Dermis blood vessel endothelial cell (primary cell): ENCODE measurements at regions not wholly inside any gene's neighbourhood (a gene's known extent, or its start where the extent isn't known, plus 50 kb on each side); places are given as distances from the start of the nearest gene placed in this dataset.
A peak's percentile ranks its signal among the peaks of the same experiment; 100 is the strongest.
"Not testable (repeated sequence)": the region's sequence is repeated elsewhere in the genome, so short reads cannot be mapped to it uniquely, and the experiment has no call there.

Experiments used
- DNase-seq: peaks from one replicate; pipeline ENCODE4 v3.0.0; 2010

DNA sequence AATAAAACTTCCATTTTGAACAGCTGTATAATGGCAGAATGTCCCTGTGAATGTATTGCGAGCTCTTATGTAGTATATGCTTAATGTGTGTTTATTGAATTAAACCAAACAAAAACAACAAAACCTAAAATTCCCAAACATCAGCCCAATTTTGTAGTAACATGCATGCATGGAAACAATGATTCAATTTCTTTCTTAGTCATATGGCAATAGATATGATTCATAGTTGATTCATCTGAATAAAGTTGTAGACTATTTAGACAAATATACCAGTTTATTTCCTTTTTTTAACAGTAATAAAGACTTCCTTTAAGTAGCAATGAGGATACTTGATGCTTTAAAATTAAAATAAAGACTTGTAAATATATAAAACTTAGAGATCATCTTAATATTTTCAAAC is 670.6 kb downstream of the CD109 start:
- no peak for DNase-seq

GRCh38 chr6:74362391-74362790 is 666.4 kb downstream of the CD109 start:
- DNase-seq: no peak

DNA sequence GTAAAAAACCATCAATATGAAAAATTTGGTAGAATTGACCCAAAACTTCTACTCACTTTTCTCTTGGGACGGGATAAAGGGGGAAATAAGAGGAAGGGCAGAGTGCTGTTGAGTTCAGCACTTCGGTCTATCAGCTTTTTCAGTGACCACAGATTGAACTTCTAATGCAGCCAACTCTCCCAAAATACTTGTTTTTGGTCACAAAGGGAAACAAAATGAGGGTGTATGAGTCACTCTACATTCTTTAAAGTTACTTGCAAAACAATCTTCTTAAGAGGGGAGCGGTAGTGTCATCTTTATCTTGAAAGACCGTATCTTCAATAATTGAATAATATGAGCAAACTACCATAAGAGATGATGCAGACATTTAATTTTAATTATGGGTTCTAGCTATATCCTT is 661.3 kb downstream of the CD109 start:
- no peak for DNase-seq

- no peak for DNase-seq
These were observed 660.4 kb downstream of the CD109 start for GRCh38 chr6:74356391-74356790.

- peak; percentile 18 for DNase-seq
These were observed 651.0 kb downstream of the CD109 start for GRCh38 chr6:74346936-74347535.

- peak; percentile 17 for DNase-seq
These were observed 647.8 kb downstream of the CD109 start for GRCh38 chr6:74343804-74344203.

DNA sequence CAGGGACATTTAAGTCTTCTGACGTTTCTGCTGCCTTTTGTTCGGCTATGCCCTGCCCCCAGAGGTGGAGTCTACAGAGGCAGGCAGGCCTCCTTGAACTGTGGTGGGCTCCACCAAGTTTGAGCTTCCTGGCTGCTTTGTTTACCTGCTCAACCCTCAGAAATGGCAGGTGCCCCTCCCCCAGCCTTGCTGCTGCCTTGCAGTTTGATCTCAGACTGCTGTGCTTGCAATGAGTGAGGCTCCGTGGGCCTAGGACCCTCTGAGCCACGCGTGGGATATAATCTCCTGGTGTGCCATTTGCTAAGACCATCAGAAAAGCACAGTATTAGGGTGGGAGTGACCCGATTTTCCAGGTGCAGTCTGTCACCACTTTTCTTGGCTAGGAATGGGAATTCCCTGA is 647.3 kb downstream of the CD109 start:
- not testable (repeated sequence) for DNase-seq

GRCh38 chr6:74334722-74335121 is 638.7 kb downstream of the CD109 start:
- DNase-seq: no peak

DNA sequence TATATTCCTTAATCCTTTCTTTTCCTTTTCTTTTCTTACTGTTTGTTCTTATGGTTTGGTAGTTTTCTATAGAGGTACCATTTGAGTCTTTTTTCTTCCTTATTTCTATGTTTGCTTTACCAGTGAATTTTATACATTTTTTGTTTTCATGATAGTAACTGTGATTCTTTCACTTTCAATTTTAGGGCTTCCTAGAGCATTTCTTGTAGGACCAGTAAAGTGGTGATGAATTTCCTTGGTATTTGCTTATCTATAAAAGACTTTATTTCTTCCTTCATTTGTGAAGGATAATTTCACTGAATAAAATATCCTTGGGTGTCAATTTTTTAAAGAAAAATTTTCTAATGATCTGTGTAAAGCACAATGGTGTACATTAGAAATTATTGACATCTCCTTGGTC is 637.4 kb downstream of the CD109 start:
- DNase-seq: no peak

DNA sequence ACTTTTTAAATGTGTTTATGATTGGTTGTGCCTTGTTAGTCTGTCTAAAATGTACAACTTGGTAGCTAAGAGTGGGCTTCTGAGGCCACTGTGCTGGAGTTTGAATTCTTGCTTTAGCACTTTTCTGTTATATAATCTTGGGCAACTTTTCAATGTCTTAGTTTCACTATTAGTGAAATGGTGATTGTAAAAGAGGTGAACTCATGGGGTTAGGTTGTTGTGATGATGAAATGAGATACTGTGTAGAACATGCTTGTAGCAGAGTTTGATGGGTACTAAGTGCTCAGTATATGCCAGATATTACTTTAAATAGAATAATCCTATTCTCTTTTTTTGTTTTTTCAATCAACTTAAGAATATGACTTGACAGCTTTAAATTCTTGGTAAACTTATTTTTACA is 624.7 kb downstream of the CD109 start:
- DNase-seq: no peak

GRCh38 chr6:74320074-74320473 is 624.1 kb downstream of the CD109 start:
- no peak for DNase-seq

DNA sequence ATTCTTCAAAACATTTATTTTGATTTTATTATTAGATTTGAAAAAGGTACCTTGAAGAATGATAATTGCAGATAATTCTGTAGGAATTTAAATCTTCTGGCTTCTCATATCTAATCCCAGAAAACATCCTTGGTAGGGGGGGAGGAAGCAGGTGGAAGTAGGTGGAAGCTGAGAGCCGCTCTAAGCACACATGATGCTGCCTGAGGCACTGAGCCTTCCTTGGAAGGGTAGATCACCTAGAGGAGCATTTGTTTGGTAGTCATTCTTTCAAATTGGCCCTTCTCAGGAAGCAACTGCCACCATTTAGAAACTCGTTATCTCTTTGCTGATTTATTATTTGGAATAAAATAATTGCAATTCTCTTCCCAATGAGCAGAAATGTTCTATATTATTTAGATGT is 623.3 kb downstream of the CD109 start:
- DNase-seq: no peak

GRCh38 chr6:74318738-74319137 is 622.7 kb downstream of the CD109 start:
- DNase-seq: no peak

DNA sequence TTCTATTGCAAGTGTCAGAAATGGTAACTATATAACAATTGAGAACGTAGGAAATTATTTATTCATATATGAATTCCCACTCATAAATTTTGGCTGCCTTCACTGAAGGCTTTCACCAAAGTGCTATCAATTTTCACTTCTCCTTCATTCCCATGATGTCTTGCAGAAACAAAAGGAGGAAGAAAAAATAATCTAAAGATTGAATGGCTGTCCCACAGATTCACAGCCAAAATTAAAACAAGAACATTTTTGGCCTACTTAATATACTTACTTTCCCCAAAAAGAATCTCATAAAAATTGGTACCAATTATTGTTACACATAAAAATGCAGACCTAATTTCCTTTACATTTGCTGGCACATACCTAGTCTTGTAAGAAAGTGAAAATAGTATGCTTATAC is 616.1 kb downstream of the CD109 start:
- DNase-seq: no peak

DNA sequence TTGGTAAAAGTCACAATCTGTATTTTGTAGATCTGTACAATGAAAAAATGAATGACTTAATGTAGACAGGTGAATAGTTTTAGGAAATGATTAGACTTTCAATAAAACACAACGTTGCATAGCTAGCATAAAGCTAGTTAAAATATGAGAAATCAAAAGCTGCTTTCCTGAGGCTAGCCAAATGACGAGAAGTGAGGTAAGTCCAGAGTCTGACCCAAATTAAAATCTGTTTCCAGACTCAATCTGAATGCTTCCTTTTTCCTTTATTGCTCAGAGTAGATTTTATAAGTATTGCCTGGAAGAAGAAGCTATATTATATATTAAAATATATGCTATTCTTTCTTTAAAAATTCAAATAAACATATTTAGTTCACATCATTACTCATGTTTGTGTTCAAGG is 615.4 kb downstream of the CD109 start:
- DNase-seq: no peak

DNA sequence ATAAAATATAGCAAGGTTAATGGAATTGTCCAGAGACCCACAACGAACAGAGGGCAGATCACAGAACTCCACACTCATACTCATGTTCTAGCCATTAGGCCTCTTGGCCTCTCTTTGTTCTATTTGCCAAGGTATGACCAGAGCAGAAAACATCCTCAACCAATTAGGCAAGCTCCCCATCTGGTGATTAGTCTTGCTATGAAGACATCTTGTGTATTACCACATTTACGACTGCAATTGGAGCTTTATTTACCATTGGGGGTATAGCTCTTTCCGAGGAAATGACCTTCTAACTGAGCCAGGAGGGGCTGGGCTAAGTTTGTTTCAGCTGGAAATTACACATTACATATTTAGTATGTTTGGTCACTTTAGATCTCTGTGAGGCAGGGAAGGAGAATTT is 593.9 kb downstream of the CD109 start:
- no peak for DNase-seq

DNA sequence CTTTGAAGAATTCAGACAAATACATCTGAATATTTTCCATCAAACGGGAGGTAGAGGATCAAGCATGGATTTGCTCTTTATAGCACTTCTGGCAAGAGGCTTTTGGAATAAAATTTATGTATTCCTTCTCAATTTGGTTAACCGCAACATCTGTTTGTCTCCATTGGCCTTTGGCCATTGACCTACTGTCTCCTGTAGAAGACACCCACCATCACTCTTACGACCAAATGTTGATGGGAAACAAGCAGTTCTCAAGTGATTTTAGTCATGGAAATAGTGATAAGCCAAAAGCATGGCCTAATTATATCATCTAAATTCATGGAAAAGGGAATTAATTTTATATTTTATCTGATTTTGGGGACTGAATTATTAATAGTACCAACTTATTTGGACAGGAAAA is 591.9 kb downstream of the CD109 start:
- DNase-seq: no peak

DNA sequence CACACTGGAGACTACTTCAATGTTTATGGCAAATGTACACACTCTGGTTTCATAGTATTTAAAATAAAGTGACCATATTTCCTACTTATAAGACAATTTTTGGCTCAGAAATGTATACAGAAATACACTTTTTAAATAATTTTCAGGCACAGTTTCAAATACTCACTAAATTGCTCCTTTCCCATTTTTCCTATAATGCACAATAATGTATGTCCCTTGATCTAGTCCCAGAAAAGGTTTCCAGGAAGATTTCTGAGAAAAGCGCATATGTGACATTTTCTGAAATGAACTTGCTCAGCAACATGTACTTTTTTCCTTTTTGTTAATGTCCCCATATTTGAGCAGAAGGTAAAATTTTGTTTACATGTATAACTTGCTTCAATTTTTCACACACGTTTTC is 591.4 kb downstream of the CD109 start:
- no peak for DNase-seq

GRCh38 chr6:74284284-74284683 is 588.3 kb downstream of the CD109 start:
- no peak for DNase-seq

- DNase-seq: no peak
These were observed 587.5 kb downstream of the CD109 start for GRCh38 chr6:74283532-74283931.

DNA sequence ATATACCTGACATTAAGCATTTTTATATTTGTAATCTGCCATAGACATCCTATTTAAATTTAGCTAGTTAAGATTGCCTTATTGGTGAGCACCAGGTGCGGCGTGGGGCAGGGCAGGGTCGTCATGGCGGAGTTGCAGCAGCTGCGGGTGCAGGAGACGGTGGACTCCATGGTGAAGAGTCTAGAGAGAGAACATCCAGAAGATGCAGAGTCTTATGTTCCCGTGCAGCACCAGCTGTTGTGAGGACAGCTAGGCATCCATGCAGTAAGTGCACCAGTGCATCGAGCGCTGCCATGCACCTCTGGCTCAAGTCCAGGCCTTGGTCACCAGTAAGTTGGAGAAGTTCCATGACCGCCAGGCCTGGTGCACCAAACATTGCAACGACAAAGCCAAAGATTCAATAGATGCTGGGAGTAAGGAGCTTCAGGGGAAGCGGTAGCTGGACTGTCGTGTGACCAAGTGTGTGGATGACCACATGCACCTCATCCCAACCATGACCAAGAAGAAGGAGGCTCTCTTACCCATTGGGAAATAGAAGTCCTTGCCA is 586.2 kb downstream of the CD109 start:
- DNase-seq: no peak

DNA sequence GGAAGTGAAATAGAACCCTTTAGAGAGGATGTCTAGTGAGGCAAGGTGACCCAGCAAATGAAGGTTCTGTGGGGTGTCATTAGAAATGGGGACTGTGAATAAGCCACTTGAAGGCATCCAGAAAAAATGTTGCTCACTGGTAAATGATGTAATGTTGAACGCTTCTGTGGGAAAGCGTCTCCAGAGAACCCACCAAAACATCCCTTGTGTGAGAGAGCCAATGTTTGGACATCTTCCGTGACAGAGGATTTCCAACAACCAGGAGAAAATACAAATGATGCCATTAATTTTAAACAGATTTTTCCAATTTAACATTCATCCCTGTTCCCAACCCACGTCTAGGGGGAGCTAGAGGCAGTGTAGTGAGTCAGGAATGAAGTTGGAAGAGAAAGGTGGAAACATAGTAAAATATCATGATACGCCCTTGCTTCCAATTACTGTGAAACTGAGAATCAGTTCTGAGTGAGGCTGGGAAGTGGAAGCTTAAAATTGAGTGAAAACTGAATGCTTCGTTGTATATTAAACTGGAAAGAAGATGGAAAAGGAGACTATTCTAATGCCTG is 584.2 kb downstream of the CD109 start:
- DNase-seq: no peak

DNA sequence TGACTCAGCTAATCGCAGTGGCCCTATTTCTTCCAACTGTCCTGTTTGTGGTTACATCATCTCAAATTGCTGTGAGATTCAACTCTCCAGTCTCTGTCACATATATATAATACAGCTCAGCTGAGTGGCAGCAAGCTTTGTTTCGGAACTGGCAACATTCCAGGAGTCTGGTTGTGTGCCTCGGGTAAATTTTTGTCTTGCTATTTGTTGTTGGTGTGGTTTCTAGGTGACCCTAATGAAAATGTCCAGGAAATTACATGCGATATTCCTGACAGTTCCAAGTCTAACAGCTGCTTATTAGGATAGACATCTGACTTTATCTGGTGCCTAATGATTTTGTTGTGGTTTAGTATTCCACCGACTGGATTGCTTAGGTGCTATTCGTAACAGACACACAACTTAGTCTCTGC is 581.8 kb downstream of the CD109 start:
- DNase-seq: peak; percentile 61

DNA sequence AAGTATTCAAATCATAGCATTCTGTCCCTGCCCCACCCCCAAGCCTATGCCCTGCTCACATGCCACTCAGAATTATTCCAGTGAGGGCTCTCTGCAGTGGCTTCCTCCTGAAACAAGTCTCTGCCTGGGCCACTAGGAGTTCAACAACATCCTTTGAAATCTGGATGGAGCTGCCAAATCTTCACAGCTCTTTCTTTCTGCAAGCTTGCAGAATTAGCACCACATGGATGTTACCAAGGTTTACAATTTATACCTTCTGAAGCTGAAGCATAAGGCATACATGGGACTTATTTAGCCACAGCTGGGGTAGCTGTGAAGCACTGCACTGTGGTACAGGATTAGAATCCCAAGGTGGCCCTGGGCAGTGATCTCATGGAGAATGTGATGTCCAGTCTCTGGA is 577.5 kb downstream of the CD109 start:
- no peak for DNase-seq

- DNase-seq: no peak
These were observed 573.5 kb downstream of the CD109 start for GRCh38 chr6:74269600-74269858.
